Activated gamma-delta T cell treated with anti-CD3 and anti-CD28 coated beads, Interleukin-2, amount 50 U/mL, for 16 hours (primary cell): ENCODE measurements at regions not wholly inside any gene's neighbourhood (a gene's known extent, or its start where the extent isn't known, plus 50 kb on each side); places are given as distances from the start of the nearest gene placed in this dataset.

Source experiments
- DNase-seq: peaks from one replicate; pipeline ENCODE4 v3.0.0-alpha.2; 2020; ENCODE audit warnings: low read depth

- DNase-seq, result no peak
These were observed 271.8 kb downstream of the MTX2 start for GRCh38 chr2:176540995-176541394.

GRCh38 chr2:176542476-176542875, 273.2 kb downstream of the MTX2 start:
- no peak for DNase-seq

GRCh38 chr2:176544557-176544956, 275.3 kb downstream of the MTX2 start:
- DNase-seq, result no peak

- DNase-seq, result no peak
These were observed 276.0 kb downstream of the MTX2 start for GRCh38 chr2:176544991-176545956.

- DNase-seq, result no peak
These were observed 277.3 kb downstream of the MTX2 start for GRCh38 chr2:176546550-176546949.

- no peak for DNase-seq
These were observed 283.4 kb downstream of the MTX2 start for GRCh38 chr2:176552501-176553135.

GRCh38 chr2:176553685-176554100, 284.5 kb downstream of the MTX2 start:
- DNase-seq, result no peak

- peak; percentile 12 for DNase-seq
These were observed 285.1 kb downstream of the MTX2 start for GRCh38 chr2:176554101-176555048.

GRCh38 chr2:176555112-176555511, 285.9 kb downstream of the MTX2 start:
- DNase-seq, result no peak

- no peak for DNase-seq
These were observed 286.5 kb downstream of the MTX2 start for GRCh38 chr2:176555781-176556180.

- no peak for DNase-seq
These were observed 287.1 kb downstream of the MTX2 start for GRCh38 chr2:176556373-176556772.

GRCh38 chr2:176557821-176558220, 288.6 kb downstream of the MTX2 start:
- no peak for DNase-seq

- DNase-seq, result no peak
These were observed 289.4 kb downstream of the MTX2 start for GRCh38 chr2:176558574-176559140.

GRCh38 chr2:176560296-176560695, 291.1 kb downstream of the MTX2 start:
- no peak for DNase-seq

- no peak for DNase-seq
These were observed 292.5 kb downstream of the MTX2 start for GRCh38 chr2:176561706-176562105.

- no peak for DNase-seq
These were observed 293.3 kb downstream of the MTX2 start for GRCh38 chr2:176562359-176563078.

- no peak for DNase-seq
These were observed 296.5 kb downstream of the MTX2 start for GRCh38 chr2:176565641-176566323.

GRCh38 chr2:176566496-176566895, 297.3 kb downstream of the MTX2 start:
- no peak for DNase-seq

- DNase-seq, result no peak
These were observed 297.7 kb downstream of the MTX2 start for GRCh38 chr2:176566961-176567360.

GRCh38 chr2:176567361-176567760, 298.1 kb downstream of the MTX2 start:
- no peak for DNase-seq

- no peak for DNase-seq
These were observed 300.3 kb downstream of the MTX2 start for GRCh38 chr2:176569574-176569973.
